ENCODE measurements at regions not wholly inside any gene's neighbourhood (a gene's known extent, or its start where the extent isn't known, plus 50 kb on each side); places are given as distances from the start of the nearest gene placed in this dataset.
A peak's percentile ranks its signal among the peaks of the same experiment; 100 is the strongest.

- H3K27ac ChIP-seq: no peak overlapping the region
- no peak for DNase-seq (ENCODE audit: low read depth, low spot score)
These were observed 103.1 kb upstream of the ID4 start for GRCh38 chr6:19734061-19734460.

- DNase-seq (ENCODE audit: low read depth, low spot score): no peak
- H3K27ac ChIP-seq: no peak overlapping the region
These were observed 102.7 kb upstream of the ID4 start for GRCh38 chr6:19734519-19734918.

DNA sequence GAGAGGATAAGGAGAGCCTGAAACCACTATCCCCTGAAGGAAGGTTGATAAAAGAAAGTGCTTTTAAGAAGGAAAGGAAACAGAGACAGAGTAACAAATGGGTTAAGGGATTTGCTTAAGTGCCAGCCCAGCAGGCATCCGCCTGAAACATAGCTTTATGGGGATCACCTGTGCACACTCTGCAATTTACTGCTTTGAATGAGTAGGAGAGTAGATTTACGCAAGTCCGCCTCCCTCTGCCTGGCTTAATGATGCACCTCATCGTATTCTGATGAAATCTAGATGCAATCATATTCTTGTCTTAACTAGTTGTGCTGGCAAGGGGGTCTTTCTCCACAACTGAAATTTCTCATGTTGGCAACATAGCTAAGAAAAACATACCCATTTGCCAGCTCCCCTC is 101.1 kb upstream of the ID4 start:
- DNase-seq (ENCODE audit: low read depth, low spot score): no peak
- no peak overlapping the region for H3K27ac ChIP-seq

DNA sequence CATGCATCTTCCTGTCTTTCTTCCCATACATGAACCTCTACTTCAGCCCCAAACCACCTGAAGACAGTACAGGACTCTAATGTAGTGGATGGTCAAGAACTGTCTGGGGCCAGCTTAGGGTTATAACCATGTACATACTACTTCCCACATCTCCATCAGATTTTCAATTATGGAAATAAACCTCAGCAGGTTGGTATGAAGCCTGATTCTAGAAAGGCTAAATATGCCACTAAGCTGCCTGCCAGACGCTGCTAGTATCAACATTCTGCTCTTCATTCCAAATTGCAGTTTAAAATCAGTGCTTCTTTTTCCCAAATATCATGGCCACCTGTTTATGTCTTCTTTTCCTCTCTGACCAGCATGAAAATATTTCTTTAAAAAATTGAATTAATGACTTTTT is 99.2 kb upstream of the ID4 start:
- no peak for DNase-seq (ENCODE audit: low read depth, low spot score)

DNA sequence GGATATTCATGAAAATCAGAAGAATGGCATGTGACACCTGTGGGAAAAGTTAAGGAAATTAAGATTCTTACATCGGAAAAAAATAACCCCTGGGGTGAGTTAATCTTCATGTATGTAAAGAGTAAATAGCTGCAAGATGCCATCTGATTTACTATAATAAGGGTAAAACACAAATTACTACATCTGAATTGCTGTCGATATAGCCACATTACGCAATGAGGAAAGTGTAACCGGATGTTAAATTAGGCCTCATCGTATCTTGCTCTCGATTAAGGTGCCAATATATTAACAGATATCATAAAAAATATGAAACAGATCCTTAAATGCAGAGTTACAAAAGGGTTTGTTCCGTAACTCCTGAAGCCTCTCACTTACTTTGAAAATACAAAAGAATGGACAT is 87.4 kb upstream of the ID4 start:
- DNase-seq (ENCODE audit: low read depth, low spot score): no peak
- no peak overlapping the region for H3K27ac ChIP-seq

More for the DNA sequence above, 99.2 kb upstream of the ID4 start:
- H3K27ac ChIP-seq: no peak overlapping the region

GRCh38 chr6:19752746-19753145 is 84.4 kb upstream of the ID4 start:
- no peak for DNase-seq (ENCODE audit: low read depth, low spot score)
- no peak overlapping the region for H3K27ac ChIP-seq

- DNase-seq (ENCODE audit: low read depth, low spot score): no peak
- no peak overlapping the region for H3K27ac ChIP-seq
These were observed 83.3 kb upstream of the ID4 start for GRCh38 chr6:19753826-19754225.

- no peak for DNase-seq (ENCODE audit: low read depth, low spot score)
- H3K27ac ChIP-seq: no peak overlapping the region
These were observed 82.5 kb upstream of the ID4 start for GRCh38 chr6:19754686-19755085.

GRCh38 chr6:19755181-19755580 is 82.0 kb upstream of the ID4 start:
- H3K27ac ChIP-seq: no peak overlapping the region
- DNase-seq (ENCODE audit: low read depth, low spot score): no peak

DNA sequence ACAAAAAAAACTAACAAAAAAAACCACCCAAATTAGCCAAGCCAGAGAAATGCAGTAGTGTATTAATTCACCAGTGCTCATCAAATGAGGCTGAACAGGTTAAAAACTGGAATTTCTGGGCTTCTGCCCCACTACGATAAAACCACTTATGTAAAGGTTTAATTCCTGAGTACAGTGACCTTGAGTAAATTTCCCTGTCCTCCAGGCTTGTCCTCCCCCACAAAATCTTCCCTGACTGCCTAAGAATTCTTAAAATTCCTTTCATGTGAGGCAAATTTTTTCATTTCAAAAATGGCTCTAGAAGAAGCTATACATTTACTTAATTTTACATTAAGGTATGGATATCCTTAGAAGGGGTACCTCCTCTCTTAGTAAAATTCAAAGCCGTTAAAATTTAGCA is 80.1 kb upstream of the ID4 start:
- no peak overlapping the region for H3K27ac ChIP-seq

DNA sequence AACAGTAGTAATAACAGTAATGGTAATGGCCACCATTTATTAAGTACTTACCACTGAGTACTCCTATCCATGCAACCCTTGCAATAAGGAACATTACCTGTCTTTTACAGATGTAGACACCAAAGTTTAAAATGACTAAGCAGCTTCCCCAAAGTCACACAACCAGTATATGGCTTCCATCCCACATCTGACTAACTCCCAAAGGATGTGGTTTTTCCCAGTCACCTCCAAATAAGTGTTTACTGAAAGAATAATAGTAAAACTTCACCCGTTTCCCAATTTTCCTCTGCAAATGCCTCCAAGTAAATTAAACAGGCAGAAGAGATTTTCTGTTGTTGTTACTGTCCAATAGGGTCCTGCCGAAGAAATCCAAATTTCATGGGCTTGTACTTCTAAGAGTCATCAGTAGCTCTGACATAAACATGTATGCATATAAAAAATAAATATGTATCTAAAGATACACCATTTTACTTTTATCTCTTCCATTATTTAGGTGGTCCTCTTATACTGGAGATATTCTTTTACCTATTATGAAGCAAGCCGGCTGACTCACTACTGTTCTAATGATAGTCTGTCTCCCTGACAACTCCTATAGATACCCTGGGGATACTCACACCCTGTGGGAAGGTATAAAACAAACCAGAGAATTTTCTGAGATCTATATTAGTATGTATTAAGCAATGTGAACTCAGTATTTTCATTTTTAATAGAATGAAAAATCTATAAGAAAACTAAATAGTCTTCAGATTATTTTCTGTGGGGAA is 77.9 kb upstream of the ID4 start:
- peak; percentile 56 for DNase-seq (ENCODE audit: low read depth, low spot score)
- H3K27ac ChIP-seq: peak overlapping the region; percentile 43

More for the DNA sequence above, 80.1 kb upstream of the ID4 start:
- DNase-seq (ENCODE audit: low read depth, low spot score): no peak

DNA sequence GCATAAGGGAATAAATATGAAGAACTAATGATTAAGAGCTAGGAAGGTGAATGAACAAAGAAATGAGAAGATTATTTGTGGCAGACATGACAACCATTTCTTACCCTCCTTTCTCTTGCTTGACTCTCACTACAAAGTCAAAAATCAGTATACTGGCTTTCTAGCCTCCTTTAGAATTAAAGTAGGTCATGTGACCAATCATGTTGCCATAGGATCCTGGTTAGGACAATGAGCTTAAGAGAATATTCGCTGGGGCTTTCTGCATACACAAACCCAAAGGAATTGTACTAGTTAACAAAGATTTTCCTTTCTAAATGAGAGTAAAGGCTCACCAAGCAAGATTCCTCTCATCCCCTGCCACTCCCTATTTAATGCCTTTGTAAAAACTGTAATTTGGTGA is 76.0 kb upstream of the ID4 start:
- DNase-seq (ENCODE audit: low read depth, low spot score): no peak
- no peak overlapping the region for H3K27ac ChIP-seq

DNA sequence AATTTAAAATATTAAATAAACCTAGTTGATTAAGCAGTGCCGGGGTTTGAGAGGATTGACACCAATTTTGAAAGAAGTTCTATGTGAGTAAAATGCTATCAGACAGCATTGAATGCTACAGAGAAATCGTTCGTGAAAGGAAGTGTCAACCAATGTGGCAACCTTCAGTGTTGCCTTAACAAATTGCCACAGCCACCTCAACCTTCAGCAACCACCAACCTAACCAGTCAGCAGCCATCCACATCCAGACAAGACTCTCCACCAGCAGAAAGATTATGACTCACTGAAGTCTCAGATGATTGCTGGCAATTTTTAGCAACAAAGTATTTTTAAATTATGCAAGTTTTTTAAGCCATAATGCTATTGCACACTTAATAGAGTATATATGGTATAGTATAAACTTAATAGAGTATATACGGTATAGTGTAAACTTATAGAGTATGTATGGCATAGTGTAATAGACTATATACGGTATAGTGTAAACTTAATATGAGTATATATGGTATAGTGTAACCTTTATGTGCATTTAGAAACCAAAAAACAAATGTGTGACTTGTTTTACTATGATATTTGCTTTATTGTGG is 65.3 kb upstream of the ID4 start:
- H3K27ac ChIP-seq: no peak overlapping the region
- no peak for DNase-seq (ENCODE audit: low read depth, low spot score)

DNA sequence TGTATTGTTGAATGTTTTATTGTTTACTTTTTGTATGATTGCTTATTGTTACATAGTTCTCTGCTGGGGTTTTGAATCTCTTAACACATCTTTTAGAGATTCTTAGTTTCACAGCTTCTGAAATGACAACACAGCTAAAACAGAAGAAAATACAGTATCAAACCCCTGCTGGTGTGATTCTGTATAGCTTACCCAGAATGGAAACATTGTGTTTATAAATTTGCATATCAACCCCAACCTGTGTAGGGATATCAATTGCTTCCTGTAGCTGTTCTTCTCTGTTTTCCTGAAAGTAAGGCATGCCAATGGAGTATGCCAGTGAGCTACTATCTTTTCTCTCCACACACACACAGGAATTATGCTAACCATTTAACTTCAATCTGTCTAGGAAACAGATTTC is 64.3 kb upstream of the ID4 start:
- H3K27ac ChIP-seq: no peak overlapping the region
- DNase-seq (ENCODE audit: low read depth, low spot score): no peak

- no peak for DNase-seq (ENCODE audit: low read depth, low spot score)
These were observed 55.9 kb upstream of the ID4 start for GRCh38 chr6:19781269-19781668.

GRCh38 chr6:19782588-19782987 is 54.6 kb upstream of the ID4 start:
- H3K27ac ChIP-seq: no peak overlapping the region
- no peak for DNase-seq (ENCODE audit: low read depth, low spot score)

More at GRCh38 chr6:19781269-19781668, 55.9 kb upstream of the ID4 start:
- no peak overlapping the region for H3K27ac ChIP-seq

All from epithelial cell of prostate (primary cell).